ENCODE measurements at regions not wholly inside any gene's neighbourhood (a gene's known extent, or its start where the extent isn't known, plus 50 kb on each side); places are given as distances from the start of the nearest gene placed in this dataset.

DNA sequence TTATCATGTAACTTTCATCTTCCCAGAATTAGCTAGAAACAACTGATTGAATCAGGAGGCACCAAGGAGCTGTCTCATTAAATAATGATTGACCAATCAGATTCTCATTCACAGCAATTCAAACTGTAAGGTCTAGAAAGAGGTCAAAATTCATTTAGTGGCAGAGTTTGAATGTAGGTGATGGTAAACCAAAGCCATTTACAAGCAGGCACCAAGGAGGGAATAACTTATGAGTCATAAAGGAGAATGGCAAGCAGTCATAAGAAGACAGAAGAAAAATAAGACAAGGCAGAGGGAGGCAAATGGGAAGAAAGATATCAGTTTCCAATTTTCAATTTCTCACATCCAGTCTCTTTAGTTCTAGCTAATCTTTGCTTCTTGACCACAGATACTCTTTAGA lies 52.9 kb upstream of the DEFB112 start:
- no peak for TF ChIP-seq MYNN (tag by site-specific recombination; IDR thresholded peaks at IDR 0.05; ENCODE audit: borderline replicate concordance)
- TF ChIP-seq ZNF133 (tag by site-specific recombination; IDR thresholded peaks at IDR 0.05), result no peak
- TF ChIP-seq YY1 (tag by site-specific recombination; IDR thresholded peaks at IDR 0.05), result no peak
- TF ChIP-seq ZNF544 (tag by site-specific recombination; IDR thresholded peaks at IDR 0.05), result no peak
- TF ChIP-seq KLF17 (tag by site-specific recombination; IDR thresholded peaks at IDR 0.05), result no peak
- no peak for TF ChIP-seq TCF7L2 (IDR thresholded peaks at IDR 0.05; ENCODE audit: borderline replicate concordance, low read depth, low read length)
- no peak for TF ChIP-seq ZNF529 (tag by site-specific recombination; IDR thresholded peaks at IDR 0.05; ENCODE audit: insufficient replicate concordance)
- TF ChIP-seq ZNF768 (tag by site-specific recombination; IDR thresholded peaks at IDR 0.05), result no peak
- TF ChIP-seq CTCF (tag by site-specific recombination; IDR thresholded peaks at IDR 0.05), result no peak
- TF ChIP-seq ZNF670 (tag by site-specific recombination; IDR thresholded peaks at IDR 0.05; ENCODE audit: low read depth), result no peak
- TF ChIP-seq SALL2 (tag by site-specific recombination; IDR thresholded peaks at IDR 0.05; ENCODE audit: borderline replicate concordance), result no peak
- TF ChIP-seq, protein P1, sequence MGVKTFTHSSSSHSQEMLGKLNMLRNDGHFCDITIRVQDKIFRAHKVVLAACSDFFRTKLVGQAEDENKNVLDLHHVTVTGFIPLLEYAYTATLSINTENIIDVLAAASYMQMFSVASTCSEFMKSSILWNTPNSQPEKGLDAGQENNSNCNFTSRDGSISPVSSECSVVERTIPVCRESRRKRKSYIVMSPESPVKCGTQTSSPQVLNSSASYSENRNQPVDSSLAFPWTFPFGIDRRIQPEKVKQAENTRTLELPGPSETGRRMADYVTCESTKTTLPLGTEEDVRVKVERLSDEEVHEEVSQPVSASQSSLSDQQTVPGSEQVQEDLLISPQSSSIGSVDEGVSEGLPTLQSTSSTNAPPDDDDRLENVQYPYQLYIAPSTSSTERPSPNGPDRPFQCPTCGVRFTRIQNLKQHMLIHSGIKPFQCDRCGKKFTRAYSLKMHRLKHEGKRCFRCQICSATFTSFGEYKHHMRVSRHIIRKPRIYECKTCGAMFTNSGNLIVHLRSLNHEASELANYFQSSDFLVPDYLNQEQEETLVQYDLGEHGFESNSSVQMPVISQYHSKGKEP (tag by site-specific recombination; IDR thresholded peaks at IDR 0.05), result no peak
- TF ChIP-seq ZNF423 (tag by site-specific recombination; IDR thresholded peaks at IDR 0.05), result no peak

All from HEK293 (cell line).